ENCODE measurements at regions not wholly inside any gene's neighbourhood (a gene's known extent, or its start where the extent isn't known, plus 50 kb on each side); places are given as distances from the start of the nearest gene placed in this dataset.

DNA sequence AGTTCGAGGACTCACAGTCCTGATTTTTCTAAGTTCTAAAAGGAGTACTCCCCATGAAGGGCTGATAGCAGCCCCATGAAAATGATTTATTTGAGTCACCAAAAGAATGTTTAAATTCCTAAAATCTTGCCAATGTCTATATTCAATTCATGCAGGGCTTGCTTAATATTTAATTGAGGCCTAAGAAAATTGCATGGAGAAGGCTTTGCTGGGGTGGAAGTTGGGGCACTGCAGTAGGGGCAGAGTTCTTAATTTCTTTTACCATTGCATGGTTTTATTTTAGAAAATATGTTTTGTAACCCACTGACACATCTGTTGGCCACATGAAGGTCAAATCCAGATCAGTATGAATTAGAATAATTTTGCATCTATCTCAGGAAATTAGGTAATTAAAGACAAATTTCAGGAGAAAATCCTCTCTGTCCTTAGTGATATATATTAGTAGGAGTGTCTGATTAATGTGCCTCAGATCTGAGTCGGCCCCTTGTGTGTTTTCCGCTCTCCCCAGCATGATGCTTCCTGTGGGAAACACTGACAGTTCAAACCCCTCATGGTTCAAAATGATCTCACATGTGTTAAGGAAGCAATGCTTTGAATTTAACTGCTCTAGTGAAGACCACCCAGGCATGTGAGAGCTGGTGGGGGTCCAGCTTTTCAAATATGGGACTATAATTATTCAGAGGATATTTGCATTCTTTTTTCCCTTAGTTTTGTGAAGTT is 54.0 kb upstream of the EGFL6 start:
- H2BK20ac ChIP-seq (ENCODE audit: low read length): no peak overlapping the region
- no peak overlapping the region for H3K9ac ChIP-seq (replicated peaks in 1 of 4; ENCODE audit: extremely low read depth in 1 of 4, low read depth in 3 of 4, low read length in 3 of 4)
- no peak overlapping the region for H2BK12ac ChIP-seq (ENCODE audit: low read depth, low read length)
- no peak overlapping the region for H2AFZ ChIP-seq (ENCODE audit: low read length)
- DNase-seq (ENCODE audit: low read depth in 1 of 2, low spot score in 2 of 2) (no peak), FAIRE-seq (no peak)
- H3K4me2 ChIP-seq (ENCODE audit: insufficient read depth in 1 of 2, low read depth in 2 of 2, low read length in 2 of 2): no peak overlapping the region
- POLR2A ChIA-PET (ENCODE audit: partially characterized antibody): no interaction called here
- no peak overlapping the region for H2BK5ac ChIP-seq (ENCODE audit: low read depth, low read length)
- CTCF ChIA-PET (ENCODE audit: partially characterized antibody): no interaction called here
- no peak overlapping the region for H3K14ac ChIP-seq (ENCODE audit: insufficient read length)
- no peak overlapping the region for H3K4me3 ChIP-seq (ENCODE audit: extremely low read depth in 1 of 4, insufficient read depth in 2 of 4, low read depth in 3 of 4, low read length in 4 of 4)
- no peak overlapping the region for H3K4ac ChIP-seq (replicated peaks; ENCODE audit: insufficient read length, low read depth, low read length)
- H4K91ac ChIP-seq (replicated peaks; ENCODE audit: insufficient read length, low read length): no peak overlapping the region
- H3K9me3 ChIP-seq (ENCODE audit: insufficient read depth in 2 of 2, low read depth in 1 of 2, low read length in 1 of 2): no peaks in the 10 kb centered on the region
- H3K56ac ChIP-seq (replicated peaks; ENCODE audit: insufficient read length, low read depth, low read length): no peak overlapping the region
- H3K36me3 ChIP-seq (ENCODE audit: control insufficient read depth in 2 of 4, insufficient read depth in 4 of 4, low read length in 3 of 4): no peaks in the 10 kb centered on the region
- H3K18ac ChIP-seq (ENCODE audit: extremely low read depth, low read length): no peak overlapping the region
- H3K27ac ChIP-seq (ENCODE audit: low read depth, low read length): no peak overlapping the region
- H3K23ac ChIP-seq (ENCODE audit: insufficient read length): no peak overlapping the region
- no peak overlapping the region for H4K5ac ChIP-seq (ENCODE audit: insufficient read length, low read depth, low read length)
- H3K79me2 ChIP-seq (ENCODE audit: control insufficient read depth in 1 of 2, insufficient read depth in 2 of 2, low read length in 2 of 2): no peaks in the 10 kb centered on the region
- H3K79me1 ChIP-seq (ENCODE audit: low read depth, low read length): no peaks in the 10 kb centered on the region
- no peak overlapping the region for H2BK15ac ChIP-seq (ENCODE audit: low read length)
- H2AK5ac ChIP-seq (ENCODE audit: low read depth, low read length): no peak overlapping the region
- 93% methylated on average over 3 of the region's 3 CpGs; no CpG with 5 or more reads in 1 of the 2 experiments for WGBS, 2 experiments (ENCODE audit: extremely low coverage in 1 of 2, insufficient coverage in 1 of 2, insufficient read length in 1 of 2, insufficient replicate concordance in 2 of 2, low coverage in 1 of 2, low lambda C conversion rate in 2 of 2, missing lambda C conversion rate in 1 of 2)
- no peaks in the 10 kb centered on the region; the same call in 1 of the 2 replicates for H3K23me2 ChIP-seq (ENCODE audit: low read depth, low read length)
- no peaks in the 10 kb centered on the region for H3K4me1 ChIP-seq (replicated peaks in 1 of 4; ENCODE audit: control insufficient read depth in 3 of 4, insufficient read depth in 4 of 4, low read length in 3 of 4)
- no peaks in the 10 kb centered on the region for H4K20me1 ChIP-seq (replicated peaks in 1 of 2; ENCODE audit: control insufficient read depth in 1 of 2, insufficient read depth in 2 of 2, low read length in 2 of 2)
- no peak overlapping the region for H2BK120ac ChIP-seq (replicated peaks; ENCODE audit: low read depth, low read length)
- no peak overlapping the region for H4K8ac ChIP-seq (ENCODE audit: extremely low read depth, insufficient read depth, low read length)
- H3K27me3 ChIP-seq (replicated peaks in 1 of 4; ENCODE audit: control insufficient read depth in 3 of 4, extremely low read depth in 1 of 4, insufficient read depth in 3 of 4, low read length in 3 of 4): no peaks in the 10 kb centered on the region
- TF ChIP-seq SUZ12 (IDR thresholded peaks at IDR 0.05; ENCODE audit: low read length): no peak
- TF ChIP-seq PHF8 (conservative IDR thresholded peaks at IDR 0.05; ENCODE audit: low read depth, low read length): no peak
- no peak for TF ChIP-seq RNF2 (IDR thresholded peaks at IDR 0.05; ENCODE audit: borderline replicate concordance, low read depth, low read length, missing control alignments, poor library complexity, severe bottlenecking)
- TF ChIP-seq MAFK (IDR thresholded peaks at IDR 0.05; ENCODE audit: low read depth, low read length): no peak
- no peak for TF ChIP-seq POLR2A (IDR thresholded peaks at IDR 0.05; ENCODE audit: control extremely low read depth in 1 of 2, low read depth in 2 of 2, low read length in 2 of 2)
- TF ChIP-seq TBP (IDR thresholded peaks at IDR 0.05; ENCODE audit: low read depth, low read length): no peak
- TF ChIP-seq POLR2AphosphoS5 (IDR thresholded peaks at IDR 0.05; ENCODE audit: low read depth, low read length): no peak

Data from H1 (cell line).